Mucosa of rectum (tissue), 2 donors: ENCODE measurements at regions not wholly inside any gene's neighbourhood (a gene's known extent, or its start where the extent isn't known, plus 50 kb on each side); places are given as distances from the start of the nearest gene placed in this dataset.

Experiments used
- H3K27ac ChIP-seq, 2 donors: one replicate each; pipeline ENCODE4 v1.7.0; 2013; ENCODE audit warnings: inconsistent platforms in 2 of 2, low read depth in 2 of 2, low read length in 2 of 2
- H3K27me3 ChIP-seq, 2 donors: one replicate each; pipeline ENCODE4 v1.7.0; 2013; ENCODE audit warnings: low read length in 2 of 2; ENCODE audit not compliant: control insufficient read depth in 2 of 2, insufficient read depth in 2 of 2
- H3K36me3 ChIP-seq, 2 donors: one replicate each; pipeline ENCODE4 v1.7.0; 2013; ENCODE audit warnings: low read length in 2 of 2; ENCODE audit not compliant: control insufficient read depth in 2 of 2, insufficient read depth in 2 of 2
- H3K4me1 ChIP-seq, 2 donors: one replicate each; pipeline ENCODE4 v1.7.0; 2013; ENCODE audit warnings: low read length in 2 of 2, mild to moderate bottlenecking in 1 of 2; ENCODE audit not compliant: control insufficient read depth in 2 of 2, insufficient read depth in 2 of 2
- H3K4me3 ChIP-seq, 2 donors: one replicate each; pipeline ENCODE4 v1.7.0; 2013; ENCODE audit warnings: low read length in 2 of 2
- H3K9ac ChIP-seq, 2 donors: one replicate each; pipeline ENCODE4 v1.7.0; 2013; ENCODE audit warnings: low read length in 2 of 2, low read depth in 1 of 2, mild to moderate bottlenecking in 1 of 2
- H3K9me3 ChIP-seq, 2 donors: one replicate each; pipeline ENCODE4 v1.7.0; 2013; ENCODE audit warnings: low read length in 2 of 2; ENCODE audit not compliant: control insufficient read depth in 2 of 2
- donor health status: healthy.
- donor health status: Normal muscosa, but diverticular disease.

GRCh38 chr17:33596899-33597298 lies 303.8 kb upstream of the ASIC2 start:
- no peak overlapping the region for H3K27ac ChIP-seq
- no peaks in the 10 kb centered on the region for H3K4me1 ChIP-seq
- no peak overlapping the region for H3K9ac ChIP-seq
- H3K27me3 ChIP-seq: no peaks in the 10 kb centered on the region
- H3K9me3 ChIP-seq: no peaks in the 10 kb centered on the region
- no peak overlapping the region for H3K4me3 ChIP-seq
- no peaks in the 10 kb centered on the region for H3K36me3 ChIP-seq

GRCh38 chr17:33598797-33599196 lies 305.7 kb upstream of the ASIC2 start:
- Histone ChIP-seq H3K27me3 (no peaks in the 10 kb centered on the region), H3K27ac (no peak overlapping the region), H3K4me1 (no peaks in the 10 kb centered on the region), H3K4me3 (no peak overlapping the region), H3K36me3 (no peaks in the 10 kb centered on the region), H3K9me3 (no peaks in the 10 kb centered on the region), H3K9ac (no peak overlapping the region)

- no peak overlapping the region for H3K4me3 ChIP-seq
- no peaks in the 10 kb centered on the region for H3K4me1 ChIP-seq
- H3K36me3 ChIP-seq: no peaks in the 10 kb centered on the region
- no peaks in the 10 kb centered on the region for H3K27me3 ChIP-seq
- H3K9me3 ChIP-seq: no peaks in the 10 kb centered on the region
- H3K9ac ChIP-seq: no peak overlapping the region
- H3K27ac ChIP-seq: no peak overlapping the region
Measured at GRCh38 chr17:33602981-33603380, 309.9 kb upstream of the ASIC2 start.

- H3K36me3 ChIP-seq: no peaks in the 10 kb centered on the region
- no peak overlapping the region for H3K4me3 ChIP-seq
- H3K27me3 ChIP-seq: no peaks in the 10 kb centered on the region
- H3K27ac ChIP-seq: no peak overlapping the region
- no peaks in the 10 kb centered on the region for H3K4me1 ChIP-seq
- no peaks in the 10 kb centered on the region for H3K9me3 ChIP-seq
- H3K9ac ChIP-seq: no peak overlapping the region
Measured at GRCh38 chr17:33603789-33604188, 310.7 kb upstream of the ASIC2 start.

- Histone ChIP-seq H3K27ac (no peak overlapping the region), H3K36me3 (no peaks in the 10 kb centered on the region), H3K9ac (no peak overlapping the region), H3K27me3 (no peaks in the 10 kb centered on the region), H3K4me3 (no peak overlapping the region), H3K4me1 (no peaks in the 10 kb centered on the region), H3K9me3 (peaks cover 0 to 2% of the 10 kb centered on the region in 2 donors)
Measured at GRCh38 chr17:33611532-33611931, 318.4 kb upstream of the ASIC2 start.

GRCh38 chr17:33615861-33616260 lies 322.8 kb upstream of the ASIC2 start:
- H3K4me1 ChIP-seq: no peaks in the 10 kb centered on the region
- no peaks in the 10 kb centered on the region for H3K27me3 ChIP-seq
- H3K4me3 ChIP-seq: no peak overlapping the region
- peaks cover 0 to 2% of the 10 kb centered on the region in 2 donors for H3K9me3 ChIP-seq
- no peak overlapping the region for H3K9ac ChIP-seq
- H3K36me3 ChIP-seq: no peaks in the 10 kb centered on the region
- H3K27ac ChIP-seq: no peak overlapping the region

GRCh38 chr17:33623841-33624240 lies 330.7 kb upstream of the ASIC2 start:
- Histone ChIP-seq H3K9me3 (no peaks in the 10 kb centered on the region), H3K27ac (no peak overlapping the region)

GRCh38 chr17:33628500-33629346 lies 335.6 kb upstream of the ASIC2 start:
- Histone ChIP-seq H3K4me3 (no peak overlapping the region), H3K4me1 (no peaks in the 10 kb centered on the region), H3K27ac (no peak overlapping the region), H3K36me3 (no peaks in the 10 kb centered on the region), H3K27me3 (no peaks in the 10 kb centered on the region), H3K9ac (no peak overlapping the region), H3K9me3 (no peaks in the 10 kb centered on the region)

More at GRCh38 chr17:33623841-33624240, 330.7 kb upstream of the ASIC2 start:
- Histone ChIP-seq H3K27me3 (no peaks in the 10 kb centered on the region), H3K36me3 (no peaks in the 10 kb centered on the region), H3K4me1 (no peaks in the 10 kb centered on the region), H3K9ac (no peak overlapping the region), H3K4me3 (no peak overlapping the region)

- H3K27ac ChIP-seq: no peak overlapping the region
- no peaks in the 10 kb centered on the region for H3K4me1 ChIP-seq
- no peaks in the 10 kb centered on the region for H3K36me3 ChIP-seq
- H3K27me3 ChIP-seq: peaks cover 0 to 4% of the 10 kb centered on the region in 2 donors
- no peak overlapping the region for H3K4me3 ChIP-seq
- no peak overlapping the region for H3K9ac ChIP-seq
- H3K9me3 ChIP-seq: no peaks in the 10 kb centered on the region
Measured at GRCh38 chr17:33633446-33633845, 340.4 kb upstream of the ASIC2 start.

GRCh38 chr17:33637534-33637933 lies 344.4 kb upstream of the ASIC2 start:
- Histone ChIP-seq H3K4me1 (no peaks in the 10 kb centered on the region), H3K9me3 (no peaks in the 10 kb centered on the region), H3K9ac (no peak overlapping the region), H3K36me3 (no peaks in the 10 kb centered on the region), H3K4me3 (no peak overlapping the region), H3K27ac (no peak overlapping the region), H3K27me3 (peaks cover 0 to 4% of the 10 kb centered on the region in 2 donors)
